Duodenal mucosa (tissue), 2 donors: ENCODE measurements at regions not wholly inside any gene's neighbourhood (a gene's known extent, or its start where the extent isn't known, plus 50 kb on each side); places are given as distances from the start of the nearest gene placed in this dataset.
A peak's percentile ranks its signal among the peaks of the same experiment; 100 is the strongest.

Source experiments
- H3K27ac ChIP-seq: one replicate; pipeline ENCODE4 v1.7.0; 2013; ENCODE audit warnings: low read depth, low read length
- H3K27me3 ChIP-seq, 2 donors: one replicate each; pipeline ENCODE4 v1.7.0; 2013; ENCODE audit warnings: low read length in 2 of 2, control low read depth in 1 of 2; ENCODE audit not compliant: insufficient read depth in 2 of 2, control insufficient read depth in 1 of 2
- H3K36me3 ChIP-seq, 2 donors: one replicate each; pipeline ENCODE4 v1.7.0; 2013; ENCODE audit warnings: low read length in 2 of 2, control low read depth in 1 of 2; ENCODE audit not compliant: insufficient read depth in 2 of 2, control insufficient read depth in 1 of 2
- H3K4me1 ChIP-seq, 2 donors: one replicate each; pipeline ENCODE4 v1.7.0; 2013; ENCODE audit warnings: low read length in 2 of 2, control low read depth in 1 of 2; ENCODE audit not compliant: insufficient read depth in 2 of 2, control insufficient read depth in 1 of 2
- H3K4me3 ChIP-seq, 2 donors: one replicate each; pipeline ENCODE4 v1.7.0; 2013; ENCODE audit warnings: low read length in 2 of 2, low read depth in 1 of 2
- H3K9ac ChIP-seq, 2 donors: one replicate each; pipeline ENCODE4 v1.7.0; 2013; ENCODE audit warnings: low read length in 2 of 2, low read depth in 1 of 2
- H3K9me3 ChIP-seq, 2 donors: one replicate each; pipeline ENCODE4 v1.7.0; 2013; ENCODE audit warnings: low read length in 2 of 2, control low read depth in 1 of 2; ENCODE audit not compliant: control insufficient read depth in 1 of 2

GRCh38 chr4:183563874-183564273 lies 59.0 kb downstream of the ING2 start:
- Histone ChIP-seq H3K4me1 (no peaks in the 10 kb centered on the region), H3K4me3 (no peak overlapping the region)

GRCh38 chr4:183571350-183571941 lies 66.6 kb downstream of the ING2 start:
- H3K27me3 ChIP-seq = no peaks in the 10 kb centered on the region

More at GRCh38 chr4:183563874-183564273, 59.0 kb downstream of the ING2 start:
- Histone ChIP-seq H3K9ac (no peak overlapping the region), H3K9me3 (no peaks in the 10 kb centered on the region), H3K27ac (no peak overlapping the region), H3K27me3 (peaks cover 0 to 4% of the 10 kb centered on the region in 2 donors), H3K36me3 (no peaks in the 10 kb centered on the region)

GRCh38 chr4:183576701-183577404 lies 72.0 kb downstream of the ING2 start:
- Histone ChIP-seq H3K9ac (no peak overlapping the region), H3K9me3 (no peaks in the 10 kb centered on the region), H3K27ac (no peak overlapping the region), H3K36me3 (no peaks in the 10 kb centered on the region), H3K27me3 (no peaks in the 10 kb centered on the region), H3K4me3 (no peak overlapping the region), H3K4me1 (no peaks in the 10 kb centered on the region)

More at GRCh38 chr4:183571350-183571941, 66.6 kb downstream of the ING2 start:
- peak overlapping the region; percentile 13 to 48 for H3K4me3 ChIP-seq
- no peaks in the 10 kb centered on the region for H3K36me3 ChIP-seq
- H3K9ac ChIP-seq = no peak overlapping the region
- H3K27ac ChIP-seq = no peak overlapping the region
- H3K4me1 ChIP-seq = peaks cover 0 to 5% of the 10 kb centered on the region in 2 donors
- H3K9me3 ChIP-seq = no peaks in the 10 kb centered on the region

GRCh38 chr4:183580370-183580769 lies 75.5 kb downstream of the ING2 start:
- H3K9me3 ChIP-seq = no peaks in the 10 kb centered on the region
- no peak overlapping the region for H3K4me3 ChIP-seq
- H3K27ac ChIP-seq = no peak overlapping the region
- H3K27me3 ChIP-seq = no peaks in the 10 kb centered on the region
- H3K9ac ChIP-seq = no peak overlapping the region
- no peaks in the 10 kb centered on the region for H3K36me3 ChIP-seq
- no peaks in the 10 kb centered on the region for H3K4me1 ChIP-seq

- no peaks in the 10 kb centered on the region for H3K9me3 ChIP-seq
- no peak overlapping the region for H3K27ac ChIP-seq
- H3K4me3 ChIP-seq = no peak overlapping the region
- H3K9ac ChIP-seq = no peak overlapping the region
- H3K27me3 ChIP-seq = no peaks in the 10 kb centered on the region
- no peaks in the 10 kb centered on the region for H3K36me3 ChIP-seq
- H3K4me1 ChIP-seq = no peaks in the 10 kb centered on the region
Observed at GRCh38 chr4:183580849-183581248, 76.0 kb downstream of the ING2 start.

- H3K27ac ChIP-seq = no peak overlapping the region
- H3K4me3 ChIP-seq = no peak overlapping the region
- H3K36me3 ChIP-seq = no peaks in the 10 kb centered on the region
- H3K27me3 ChIP-seq = no peaks in the 10 kb centered on the region
- H3K9me3 ChIP-seq = no peaks in the 10 kb centered on the region
- no peak overlapping the region for H3K9ac ChIP-seq
- H3K4me1 ChIP-seq = no peaks in the 10 kb centered on the region
Observed at GRCh38 chr4:183586824-183587223, 72.2 kb downstream of the RWDD4 start.

- no peaks in the 10 kb centered on the region for H3K9me3 ChIP-seq
- H3K9ac ChIP-seq = peak overlapping the region in 1 of 2 donors; percentile 26
- H3K4me3 ChIP-seq = peak overlapping the region; percentile 21 to 37
- H3K4me1 ChIP-seq = no peaks in the 10 kb centered on the region
- no peaks in the 10 kb centered on the region for H3K36me3 ChIP-seq
- H3K27ac ChIP-seq = no peak overlapping the region
- no peaks in the 10 kb centered on the region for H3K27me3 ChIP-seq
Observed at GRCh38 chr4:183588169-183588675, 70.8 kb downstream of the RWDD4 start.

GRCh38 chr4:183588691-183589090 lies 70.3 kb downstream of the RWDD4 start:
- no peaks in the 10 kb centered on the region for H3K9me3 ChIP-seq
- H3K4me1 ChIP-seq = no peaks in the 10 kb centered on the region
- H3K4me3 ChIP-seq = no peak overlapping the region
- no peaks in the 10 kb centered on the region for H3K27me3 ChIP-seq
- H3K36me3 ChIP-seq = no peaks in the 10 kb centered on the region
- no peak overlapping the region for H3K27ac ChIP-seq
- H3K9ac ChIP-seq = no peak overlapping the region

GRCh38 chr4:183589461-183590099 lies 69.4 kb downstream of the RWDD4 start:
- H3K9me3 ChIP-seq = no peaks in the 10 kb centered on the region
- H3K27me3 ChIP-seq = no peaks in the 10 kb centered on the region
- H3K4me1 ChIP-seq = no peaks in the 10 kb centered on the region
- no peak overlapping the region for H3K4me3 ChIP-seq
- H3K27ac ChIP-seq = no peak overlapping the region
- no peak overlapping the region for H3K9ac ChIP-seq
- no peaks in the 10 kb centered on the region for H3K36me3 ChIP-seq
